ENCODE measurements at regions not wholly inside any gene's neighbourhood (a gene's known extent, or its start where the extent isn't known, plus 50 kb on each side); places are given as distances from the start of the nearest gene placed in this dataset.

DNA sequence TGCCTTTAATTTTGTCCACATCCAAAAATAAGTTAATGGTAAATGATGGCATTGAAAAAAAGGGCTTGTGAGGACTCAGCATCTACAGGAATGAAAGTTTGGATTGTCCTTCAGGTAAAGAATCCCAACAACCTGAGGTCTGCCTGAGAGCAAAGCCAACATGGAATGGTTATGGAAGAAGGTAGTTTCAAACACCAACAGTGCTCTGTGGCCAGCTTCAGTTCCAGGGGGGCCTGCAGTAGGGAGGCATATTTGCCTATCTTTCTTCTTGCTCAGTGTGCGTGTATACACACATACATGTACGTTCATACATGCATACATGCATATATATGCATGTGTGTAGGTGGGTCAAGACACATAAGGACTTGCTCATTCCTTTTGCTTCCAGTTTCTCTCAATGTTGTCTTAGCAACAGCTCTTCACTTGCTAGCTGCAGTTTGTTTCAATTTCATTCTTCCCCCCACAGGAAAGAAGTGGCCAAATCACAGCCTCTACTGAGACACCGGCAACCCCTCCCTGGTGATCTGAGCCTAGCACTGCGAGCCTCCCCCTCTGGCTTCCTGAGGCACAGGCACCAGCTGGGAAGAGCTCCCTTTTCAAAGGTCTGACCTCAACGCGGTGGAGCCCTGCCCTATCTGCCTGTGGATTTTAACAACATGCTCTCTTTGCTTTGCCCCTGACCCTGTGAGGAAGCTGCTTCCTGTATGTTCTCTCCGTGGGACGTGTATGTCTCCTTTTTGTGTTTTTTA, 146.2 kb downstream of the KLF13 start:
- Mint-ChIP-seq H3K27me3 (ENCODE audit: low read depth) (no peaks in the 10 kb centered on the region), H3K4me3 (no peak overlapping the region), H3K4me1 (peaks cover 19% of the 10 kb centered on the region), H3K36me3 (ENCODE audit: low read depth) (no peaks in the 10 kb centered on the region), H3K9me3 (peaks cover 2% of the 10 kb centered on the region), H3K27ac (ENCODE audit: unreplicated experiment) (no peak overlapping the region)
- TF ChIP-seq, protein P1, sequence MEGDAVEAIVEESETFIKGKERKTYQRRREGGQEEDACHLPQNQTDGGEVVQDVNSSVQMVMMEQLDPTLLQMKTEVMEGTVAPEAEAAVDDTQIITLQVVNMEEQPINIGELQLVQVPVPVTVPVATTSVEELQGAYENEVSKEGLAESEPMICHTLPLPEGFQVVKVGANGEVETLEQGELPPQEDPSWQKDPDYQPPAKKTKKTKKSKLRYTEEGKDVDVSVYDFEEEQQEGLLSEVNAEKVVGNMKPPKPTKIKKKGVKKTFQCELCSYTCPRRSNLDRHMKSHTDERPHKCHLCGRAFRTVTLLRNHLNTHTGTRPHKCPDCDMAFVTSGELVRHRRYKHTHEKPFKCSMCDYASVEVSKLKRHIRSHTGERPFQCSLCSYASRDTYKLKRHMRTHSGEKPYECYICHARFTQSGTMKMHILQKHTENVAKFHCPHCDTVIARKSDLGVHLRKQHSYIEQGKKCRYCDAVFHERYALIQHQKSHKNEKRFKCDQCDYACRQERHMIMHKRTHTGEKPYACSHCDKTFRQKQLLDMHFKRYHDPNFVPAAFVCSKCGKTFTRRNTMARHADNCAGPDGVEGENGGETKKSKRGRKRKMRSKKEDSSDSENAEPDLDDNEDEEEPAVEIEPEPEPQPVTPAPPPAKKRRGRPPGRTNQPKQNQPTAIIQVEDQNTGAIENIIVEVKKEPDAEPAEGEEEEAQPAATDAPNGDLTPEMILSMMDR (conservative IDR thresholded peaks at IDR 0.05): no peak
- no peak for DNase-seq (ENCODE audit: low read depth, low spot score)

DNA sequence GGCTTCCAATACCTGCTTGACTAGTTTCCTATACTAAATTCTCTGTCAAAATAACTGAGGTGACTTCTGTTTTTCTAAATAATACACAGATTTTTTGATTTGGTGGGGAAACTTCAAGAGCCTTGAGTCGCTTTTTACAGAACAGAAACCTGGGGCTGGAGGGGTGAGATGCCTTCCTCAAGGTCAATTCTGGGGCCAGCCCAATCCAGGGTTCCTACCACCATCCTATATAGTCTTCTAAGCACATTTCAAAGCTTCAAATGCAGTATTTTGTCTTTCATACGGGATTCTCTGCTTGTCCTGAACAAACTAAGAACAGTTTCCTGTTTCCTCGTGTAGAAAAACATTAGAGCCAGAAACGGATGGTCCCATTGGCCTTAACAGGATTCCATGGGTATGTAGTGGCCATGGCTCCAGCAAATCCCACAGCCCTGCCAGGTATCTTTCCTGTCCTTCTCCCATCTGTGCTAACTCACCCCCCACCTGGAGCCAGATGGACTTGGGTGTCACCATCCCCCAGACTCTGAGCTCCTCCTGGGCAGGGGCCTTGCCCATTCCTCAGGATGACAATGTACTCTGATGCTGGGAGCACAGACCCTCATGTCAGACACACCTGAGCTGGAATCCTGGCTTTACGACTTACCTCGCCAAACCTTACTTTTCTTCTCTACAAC, 146.9 kb downstream of the KLF13 start:
- Mint-ChIP-seq H3K9me3 (peaks cover 2% of the 10 kb centered on the region), H3K4me3 (no peak overlapping the region), H3K4me1 (peaks cover 19% of the 10 kb centered on the region), H3K36me3 (ENCODE audit: low read depth) (no peaks in the 10 kb centered on the region), H3K27ac (ENCODE audit: unreplicated experiment) (no peak overlapping the region), H3K27me3 (ENCODE audit: low read depth) (no peaks in the 10 kb centered on the region)
- TF ChIP-seq, protein P1 (conservative IDR thresholded peaks at IDR 0.05): no peak
- no peak for DNase-seq (ENCODE audit: low read depth, low spot score)

DNA sequence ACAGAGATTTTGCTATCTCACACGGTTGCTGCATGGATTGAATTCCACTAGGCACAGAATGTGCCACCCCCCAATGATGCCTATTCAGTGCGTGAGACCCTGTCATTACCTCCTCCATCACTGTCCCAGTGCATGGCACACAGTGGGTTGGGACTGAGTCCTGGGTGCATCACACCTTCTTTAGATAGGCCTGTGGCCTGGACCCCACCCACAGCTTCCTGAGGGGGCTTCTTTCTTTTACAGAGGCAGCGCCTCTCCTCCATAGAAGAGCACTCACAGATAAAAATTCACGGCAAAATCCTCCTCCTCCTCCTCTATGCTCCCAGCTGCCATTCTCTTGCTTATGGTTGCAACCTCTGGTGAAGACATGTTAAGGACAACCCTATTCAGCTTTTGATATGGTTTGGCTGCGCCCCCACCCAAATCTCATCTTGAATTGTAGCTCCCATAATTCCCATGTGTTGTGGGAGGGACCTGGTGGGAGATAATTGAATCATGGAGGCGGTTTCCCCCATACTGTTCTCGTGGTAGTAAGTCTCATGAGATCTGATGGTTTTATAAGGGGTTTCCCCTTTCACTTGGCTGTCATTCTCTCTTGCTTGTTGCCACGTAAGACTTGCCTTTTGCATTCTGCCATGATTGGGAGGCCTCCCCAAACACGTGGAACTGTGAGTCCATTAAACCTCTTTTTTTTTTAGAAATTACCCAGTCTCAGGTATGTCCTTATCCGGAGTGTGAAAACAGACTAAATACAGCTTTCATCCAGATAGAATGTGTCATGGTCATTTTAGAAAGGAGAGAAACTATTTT, 147.6 kb downstream of the KLF13 start:
- H3K4me1 Mint-ChIP-seq: peaks cover 19% of the 10 kb centered on the region
- no peak overlapping the region for H3K27ac Mint-ChIP-seq (ENCODE audit: unreplicated experiment)
- peaks cover 2% of the 10 kb centered on the region for H3K9me3 Mint-ChIP-seq
- H3K36me3 Mint-ChIP-seq (ENCODE audit: low read depth): no peaks in the 10 kb centered on the region
- H3K4me3 Mint-ChIP-seq: no peak overlapping the region
- TF ChIP-seq, protein P1 (conservative IDR thresholded peaks at IDR 0.05): no peak
- DNase-seq (ENCODE audit: low read depth, low spot score): no peak
- peaks cover 5% of the 10 kb centered on the region for H3K27me3 Mint-ChIP-seq (ENCODE audit: low read depth)

DNA sequence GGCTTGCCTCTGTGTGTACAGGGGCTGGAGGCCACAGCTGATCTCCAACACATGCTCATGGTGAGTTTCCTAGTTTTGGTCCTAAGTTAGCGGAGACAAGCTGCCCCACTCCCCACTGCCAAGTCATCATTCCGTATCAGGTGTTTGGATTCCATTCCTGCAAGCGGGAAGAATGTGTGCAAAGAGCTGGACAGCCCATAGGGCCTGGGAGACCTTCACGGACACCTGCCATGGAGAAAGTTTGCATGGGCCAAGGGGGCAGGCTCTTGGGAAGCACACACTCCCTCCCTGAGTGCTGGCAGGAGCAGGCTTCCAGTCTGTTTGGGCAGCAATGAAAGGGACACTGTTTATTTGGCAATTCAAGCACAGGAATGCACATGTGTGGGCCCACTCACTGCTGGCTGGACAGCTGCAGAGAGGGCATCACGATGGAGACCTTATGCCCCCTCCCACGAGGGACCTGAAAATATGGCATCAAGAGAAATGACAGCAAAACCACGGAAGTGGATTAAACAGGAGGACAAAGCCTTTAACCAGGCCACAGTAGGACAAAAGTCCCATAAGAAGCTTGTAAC, 149.7 kb downstream of the KLF13 start:
- TF ChIP-seq, protein P1 (conservative IDR thresholded peaks at IDR 0.05): no peak
- no peak overlapping the region for H3K27ac Mint-ChIP-seq (ENCODE audit: unreplicated experiment)
- H3K9me3 Mint-ChIP-seq: peaks cover 2% of the 10 kb centered on the region
- H3K4me3 Mint-ChIP-seq: no peak overlapping the region
- H3K36me3 Mint-ChIP-seq (ENCODE audit: low read depth): no peaks in the 10 kb centered on the region
- H3K4me1 Mint-ChIP-seq: peaks cover 19% of the 10 kb centered on the region
- peaks cover 18% of the 10 kb centered on the region for H3K27me3 Mint-ChIP-seq (ENCODE audit: low read depth)
- no peak for DNase-seq (ENCODE audit: low read depth, low spot score)

DNA sequence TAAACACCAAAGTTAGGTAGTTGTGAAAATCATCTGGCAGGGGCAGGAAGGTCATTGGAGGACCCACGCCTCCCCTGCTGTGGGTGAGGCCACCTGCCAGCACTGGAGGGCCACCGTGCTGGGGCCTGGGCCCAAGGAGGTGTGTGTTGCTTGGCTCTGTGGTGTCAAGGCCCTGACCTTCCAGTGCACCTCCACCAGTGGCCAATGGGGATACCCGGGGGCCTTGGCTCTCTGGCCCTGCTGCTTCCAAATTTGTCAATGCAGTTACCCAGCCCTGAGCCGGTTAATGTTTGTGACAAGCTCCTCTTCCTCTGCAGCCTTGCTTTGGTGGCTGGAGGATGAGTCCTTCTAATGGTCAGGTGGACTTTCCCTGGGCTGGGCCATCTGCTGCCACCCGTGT, 150.2 kb downstream of the KLF13 start:
- Mint-ChIP-seq H3K27ac (ENCODE audit: unreplicated experiment) (no peak overlapping the region), H3K4me1 (peaks cover 19% of the 10 kb centered on the region), H3K9me3 (peaks cover 2% of the 10 kb centered on the region), H3K36me3 (ENCODE audit: low read depth) (no peaks in the 10 kb centered on the region), H3K4me3 (no peak overlapping the region), H3K27me3 (ENCODE audit: low read depth) (peaks cover 22% of the 10 kb centered on the region)
- TF ChIP-seq, protein P1 (conservative IDR thresholded peaks at IDR 0.05): no peak
- no peak for DNase-seq (ENCODE audit: low read depth, low spot score)

All from neural crest cell (in vitro differentiated cells).